ENCODE measurements at regions not wholly inside any gene's neighbourhood (a gene's known extent, or its start where the extent isn't known, plus 50 kb on each side); places are given as distances from the start of the nearest gene placed in this dataset.

DNA sequence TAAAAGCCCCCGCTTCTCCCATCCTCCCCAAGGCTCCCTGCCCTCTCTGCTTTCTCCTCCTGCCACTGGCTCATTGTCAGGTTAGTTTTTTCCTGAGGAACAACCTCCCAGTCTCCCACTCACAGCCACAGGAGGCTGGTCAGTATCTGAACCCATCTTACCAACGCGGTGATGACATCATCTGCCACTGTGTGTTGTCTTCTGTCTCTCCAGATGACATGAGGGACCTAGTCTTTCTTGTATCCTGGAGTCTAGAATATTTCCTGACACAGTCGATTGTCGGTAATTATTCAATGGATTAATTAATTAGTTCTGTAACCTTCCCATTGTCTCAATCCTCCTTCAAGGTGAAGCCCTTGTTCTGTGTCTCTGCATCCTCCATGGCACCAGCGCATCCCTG, 290.2 kb downstream of the GALR1 start:
- TF ChIP-seq, protein P1, sequence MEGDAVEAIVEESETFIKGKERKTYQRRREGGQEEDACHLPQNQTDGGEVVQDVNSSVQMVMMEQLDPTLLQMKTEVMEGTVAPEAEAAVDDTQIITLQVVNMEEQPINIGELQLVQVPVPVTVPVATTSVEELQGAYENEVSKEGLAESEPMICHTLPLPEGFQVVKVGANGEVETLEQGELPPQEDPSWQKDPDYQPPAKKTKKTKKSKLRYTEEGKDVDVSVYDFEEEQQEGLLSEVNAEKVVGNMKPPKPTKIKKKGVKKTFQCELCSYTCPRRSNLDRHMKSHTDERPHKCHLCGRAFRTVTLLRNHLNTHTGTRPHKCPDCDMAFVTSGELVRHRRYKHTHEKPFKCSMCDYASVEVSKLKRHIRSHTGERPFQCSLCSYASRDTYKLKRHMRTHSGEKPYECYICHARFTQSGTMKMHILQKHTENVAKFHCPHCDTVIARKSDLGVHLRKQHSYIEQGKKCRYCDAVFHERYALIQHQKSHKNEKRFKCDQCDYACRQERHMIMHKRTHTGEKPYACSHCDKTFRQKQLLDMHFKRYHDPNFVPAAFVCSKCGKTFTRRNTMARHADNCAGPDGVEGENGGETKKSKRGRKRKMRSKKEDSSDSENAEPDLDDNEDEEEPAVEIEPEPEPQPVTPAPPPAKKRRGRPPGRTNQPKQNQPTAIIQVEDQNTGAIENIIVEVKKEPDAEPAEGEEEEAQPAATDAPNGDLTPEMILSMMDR (IDR thresholded peaks at IDR 0.05; ENCODE audit: low read depth, low read length): no peak
- no peak overlapping the region for H3K4me3 ChIP-seq (ENCODE audit: low read depth, low read length)

DNA sequence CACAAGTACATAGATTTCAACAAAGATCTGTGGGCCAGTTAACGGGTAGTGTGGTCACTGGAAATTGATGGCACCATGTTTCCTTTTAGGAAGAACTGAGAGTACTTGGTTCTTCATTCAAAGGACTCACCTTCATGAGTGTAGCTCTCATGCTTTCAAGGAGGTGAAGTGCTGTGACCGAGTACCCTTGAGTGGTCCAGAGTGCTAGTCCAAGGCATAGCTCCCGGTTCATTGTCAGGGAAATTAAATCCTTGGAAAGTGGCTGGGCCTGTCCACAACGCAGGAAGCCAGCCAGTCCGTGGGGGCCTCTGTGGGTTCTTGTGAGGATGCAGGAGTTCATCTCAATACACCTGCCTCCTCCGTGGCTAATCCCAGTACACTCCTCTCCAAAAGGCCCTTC, 295.1 kb downstream of the GALR1 start:
- TF ChIP-seq, protein P1 (IDR thresholded peaks at IDR 0.05; ENCODE audit: low read depth, low read length): no peak
- H3K4me3 ChIP-seq (ENCODE audit: low read depth, low read length): no peak overlapping the region

DNA sequence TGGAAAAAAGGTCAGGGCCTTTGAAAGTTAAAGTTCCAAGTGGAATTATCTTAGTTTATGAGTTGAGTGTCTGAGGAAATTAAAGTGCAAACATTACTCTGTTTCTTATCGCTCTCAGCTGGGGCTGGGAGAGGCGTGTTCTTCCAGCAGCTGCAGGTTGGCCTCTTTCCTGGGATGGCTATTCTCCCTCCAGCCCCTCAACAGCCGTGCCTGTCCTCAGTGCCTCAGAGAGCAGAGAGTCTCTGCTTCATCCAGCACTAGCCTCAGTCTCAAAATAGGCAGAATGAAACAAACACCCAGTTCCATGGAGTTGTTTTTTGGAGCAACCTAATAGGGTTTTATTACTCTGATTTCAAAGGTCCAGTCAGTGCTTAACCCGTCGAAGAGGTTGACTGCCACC, 298.1 kb downstream of the GALR1 start:
- TF ChIP-seq, protein P1 (IDR thresholded peaks at IDR 0.05; ENCODE audit: low read depth, low read length): no peak
- no peak overlapping the region for H3K4me3 ChIP-seq (ENCODE audit: low read depth, low read length)

DNA sequence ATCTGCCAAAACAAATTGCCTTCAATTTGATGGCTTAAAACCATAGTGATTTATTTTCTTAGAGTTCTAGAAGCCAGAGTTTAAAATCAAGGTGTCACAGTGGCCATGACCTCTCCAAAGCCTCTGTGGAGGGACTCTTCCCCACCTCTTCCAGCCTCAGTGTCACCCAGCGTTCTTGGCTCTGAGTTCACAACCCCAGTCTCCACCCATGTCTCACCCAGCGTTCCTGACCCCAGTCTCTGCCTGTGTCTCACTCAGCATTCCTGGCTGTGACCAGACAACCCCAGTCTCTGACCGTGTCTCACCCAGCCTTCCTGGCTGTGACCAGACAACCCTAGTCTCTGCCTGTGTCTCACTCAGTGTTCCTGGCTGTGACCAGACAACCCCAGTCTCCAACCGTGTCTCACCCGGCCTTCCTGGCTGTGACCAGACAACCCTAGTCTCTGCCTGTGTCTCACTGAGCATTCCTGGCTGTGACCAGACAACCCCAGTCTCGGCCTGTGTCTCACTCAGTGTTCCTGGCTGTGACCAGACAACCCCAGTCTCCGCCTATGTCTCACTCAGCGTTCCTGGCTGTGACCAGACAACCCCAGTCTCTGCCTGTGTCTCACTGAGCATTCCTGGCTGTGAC, 299.3 kb downstream of the GALR1 start:
- TF ChIP-seq, protein P1 (IDR thresholded peaks at IDR 0.05; ENCODE audit: low read depth, low read length): no peak
- H3K4me3 ChIP-seq (ENCODE audit: low read depth, low read length): no peak overlapping the region

DNA sequence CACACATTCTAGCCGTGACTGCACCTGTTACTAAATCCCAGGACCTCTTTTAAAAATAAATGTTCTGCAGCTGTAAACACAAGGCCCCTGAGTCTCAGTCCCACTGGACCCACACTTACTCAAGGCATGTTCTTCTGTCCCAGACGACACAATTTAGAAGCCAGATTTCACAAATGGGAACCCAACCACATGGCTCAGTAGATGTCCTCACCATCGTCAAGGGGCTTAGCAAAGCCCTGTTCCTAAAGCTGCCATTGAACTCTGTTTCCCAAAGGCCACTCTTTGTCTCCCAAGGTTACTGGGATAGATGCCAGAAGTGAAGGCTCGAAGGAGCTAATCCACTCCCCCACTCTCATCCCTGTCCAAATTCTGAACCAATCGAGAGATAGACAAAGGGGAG, 301.0 kb downstream of the GALR1 start:
- TF ChIP-seq, protein P1 (IDR thresholded peaks at IDR 0.05; ENCODE audit: low read depth, low read length): no peak
- no peak overlapping the region for H3K4me3 ChIP-seq (ENCODE audit: low read depth, low read length)

DNA sequence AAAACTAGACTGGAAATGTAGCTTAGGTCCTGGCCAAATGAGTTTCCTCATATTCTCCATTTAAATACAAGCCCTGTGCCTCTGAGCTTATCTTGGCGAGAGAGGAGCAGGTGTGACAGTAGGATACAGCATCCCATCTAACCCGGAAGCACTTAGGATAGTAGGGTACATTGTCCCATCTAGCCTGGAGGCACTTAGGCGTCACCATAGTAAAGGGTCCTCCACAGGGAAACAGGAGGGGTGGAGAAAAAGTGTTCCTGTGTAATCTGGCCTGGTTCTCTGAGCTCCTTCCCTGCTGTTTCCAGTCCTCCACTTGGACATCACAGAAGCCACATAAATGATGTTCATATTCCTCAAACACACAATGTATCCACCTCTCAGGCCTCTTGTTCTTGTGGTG, 301.4 kb downstream of the GALR1 start:
- H3K4me3 ChIP-seq (ENCODE audit: low read depth, low read length): no peak overlapping the region
- TF ChIP-seq, protein P1 (IDR thresholded peaks at IDR 0.05; ENCODE audit: low read depth, low read length): no peak

DNA sequence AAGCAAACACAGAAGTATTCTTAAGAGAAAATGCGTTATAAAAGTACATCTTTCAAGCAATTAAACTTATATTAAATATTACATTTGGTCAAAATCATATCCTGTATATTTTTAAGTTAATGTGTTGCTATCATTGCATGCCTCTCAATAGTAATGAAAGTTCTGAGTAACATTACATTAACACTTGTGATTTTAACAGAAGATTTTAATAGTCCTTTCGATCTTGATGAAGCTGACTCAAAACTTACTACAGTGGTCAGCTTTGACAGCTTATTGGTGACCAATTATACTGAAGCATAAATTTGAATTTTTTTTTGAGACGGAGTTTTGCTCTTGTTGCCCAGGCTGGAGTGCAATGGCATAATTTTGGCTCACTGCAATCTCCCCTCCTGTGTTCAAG, 303.3 kb downstream of the GALR1 start:
- TF ChIP-seq, protein P1 (IDR thresholded peaks at IDR 0.05; ENCODE audit: low read depth, low read length): no peak
- no peak overlapping the region for H3K4me3 ChIP-seq (ENCODE audit: low read depth, low read length)
